DMS 273 (cell line): ENCODE measurements at regions not wholly inside any gene's neighbourhood (a gene's known extent, or its start where the extent isn't known, plus 50 kb on each side); places are given as distances from the start of the nearest gene placed in this dataset.
"Not testable (repeated sequence)": the region's sequence is repeated elsewhere in the genome, so short reads cannot be mapped to it uniquely, and the experiment has no call there.

Experiments
- DNase-seq: peaks from one replicate; lab custom pipeline; 2025; ENCODE audit not compliant: unreplicated experiment; lab: John Stamatoyannopoulos, UW

DNA sequence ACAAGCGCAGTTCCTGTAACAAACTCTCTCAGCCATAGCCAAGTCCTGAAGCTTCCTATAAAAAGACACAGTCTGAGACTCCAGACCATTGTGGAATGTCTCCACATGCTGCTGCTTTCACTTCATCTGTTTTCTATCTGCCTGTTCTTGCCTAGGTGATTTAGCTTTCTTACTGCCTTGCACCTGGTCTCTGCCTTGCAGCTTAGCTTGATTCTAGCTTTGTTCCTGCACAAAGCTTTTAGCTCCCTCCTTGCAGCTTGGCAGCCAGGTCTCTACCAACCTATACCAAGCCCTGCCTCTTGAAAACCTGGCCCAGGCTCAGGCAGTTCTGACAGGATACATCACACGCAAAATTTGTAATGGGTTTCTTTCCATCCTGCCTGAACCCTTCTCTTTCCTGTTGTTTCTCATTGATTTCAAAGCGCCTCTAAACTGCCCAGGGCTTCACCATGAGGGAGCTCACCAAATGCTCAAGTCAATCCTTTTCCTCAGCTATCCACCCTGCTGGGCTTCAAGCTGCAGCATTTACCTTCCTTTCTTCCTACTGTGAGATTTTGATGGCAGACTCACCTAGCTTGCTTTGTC is 941.3 kb upstream of the NXPH2 start:
- DNase-seq = no peak

DNA sequence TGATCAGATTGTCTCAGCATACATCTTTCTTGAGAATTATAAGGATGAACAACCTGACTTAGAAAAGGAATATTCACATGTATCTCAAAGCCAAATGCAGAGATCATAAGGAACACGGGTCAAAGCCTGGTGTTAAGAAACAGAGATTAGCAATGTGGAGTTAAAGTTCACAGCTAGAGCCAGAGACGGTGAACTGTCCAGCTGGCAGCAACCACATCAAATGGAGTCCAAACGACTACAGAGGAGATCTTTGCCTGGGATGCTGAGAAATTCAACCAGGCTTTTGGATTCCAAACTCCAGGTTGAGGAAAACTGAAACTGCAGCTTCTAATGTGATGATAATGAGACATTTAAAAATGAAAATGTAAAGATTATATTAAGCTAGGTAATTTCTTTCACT is 939.9 kb upstream of the NXPH2 start:
- DNase-seq = no peak

- no peak for DNase-seq
Observed at GRCh38 chr2:139704606-139705005, 924.4 kb upstream of the NXPH2 start.

DNA sequence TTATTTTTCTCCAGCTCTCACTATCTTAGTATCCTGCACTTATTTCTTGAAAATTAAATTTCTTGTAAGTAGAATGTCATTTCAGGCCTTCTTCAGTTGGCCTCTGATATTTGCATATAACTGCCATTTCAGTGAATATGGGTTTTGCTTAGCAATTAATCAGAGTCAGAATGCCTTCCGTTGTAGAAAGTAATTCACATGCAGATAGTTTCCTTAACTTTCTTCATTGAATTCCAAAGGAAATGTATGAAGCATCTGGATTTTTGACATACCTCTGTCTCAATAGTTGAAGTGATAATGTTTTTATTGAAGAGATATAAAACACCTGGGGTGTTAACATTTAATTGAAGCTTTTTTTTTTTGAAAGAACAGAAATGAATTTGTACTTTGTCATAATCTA is 914.1 kb upstream of the NXPH2 start:
- DNase-seq = no peak

GRCh38 chr2:139686205-139686604 is 906.0 kb upstream of the NXPH2 start:
- DNase-seq = no peak

- no peak for DNase-seq
Observed at GRCh38 chr2:139685090-139685983, 905.1 kb upstream of the NXPH2 start.

DNA sequence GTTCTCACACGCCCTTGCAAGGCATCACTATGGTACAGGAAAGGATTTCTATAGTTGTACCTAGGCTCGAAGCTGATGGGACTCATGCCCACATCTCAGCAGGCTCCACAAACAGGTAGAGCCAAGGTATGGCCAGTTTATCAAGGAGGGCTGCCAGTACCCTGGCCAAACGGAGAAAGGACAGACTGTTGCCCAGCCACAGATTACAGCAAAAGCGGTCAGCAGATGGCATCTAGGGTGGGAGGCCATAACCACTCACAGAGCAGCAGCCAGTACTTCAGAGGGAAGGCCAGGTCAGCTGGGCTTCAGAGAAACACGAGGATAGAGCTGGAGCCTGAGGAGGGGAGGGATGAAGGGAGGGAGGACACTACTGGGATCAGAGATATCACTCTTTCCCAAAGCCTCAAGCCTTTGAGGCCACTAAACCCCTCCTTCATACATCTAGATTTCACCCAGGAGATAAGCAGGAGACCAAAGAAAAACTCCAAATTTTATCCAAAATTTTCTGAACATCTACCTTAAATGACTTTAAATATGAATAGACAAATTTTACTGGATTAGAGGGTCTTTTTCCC is 904.2 kb upstream of the NXPH2 start:
- DNase-seq = no peak

DNA sequence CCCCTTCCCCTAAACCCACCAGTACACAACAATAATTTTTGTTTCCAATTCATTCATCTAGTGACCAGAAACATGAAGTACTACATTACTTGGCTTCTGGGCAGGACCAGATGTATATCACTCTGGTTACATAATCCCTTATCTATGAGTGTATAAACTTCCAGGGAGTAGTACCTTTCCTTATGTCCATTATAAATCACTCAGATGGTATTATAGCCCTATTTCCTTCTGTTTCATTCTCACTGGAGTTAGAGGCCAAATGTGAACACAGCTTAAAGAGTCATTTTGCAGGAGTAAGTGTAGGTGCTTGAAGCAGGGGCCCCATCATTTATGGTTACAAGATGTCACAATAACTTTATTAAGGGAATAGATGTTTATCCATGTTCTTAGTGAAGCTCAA is 894.4 kb upstream of the NXPH2 start:
- no peak for DNase-seq

GRCh38 chr2:139673447-139673846 is 893.3 kb upstream of the NXPH2 start:
- DNase-seq = not testable (repeated sequence)

- DNase-seq = no peak
Observed at GRCh38 chr2:139669675-139670074, 889.5 kb upstream of the NXPH2 start.

DNA sequence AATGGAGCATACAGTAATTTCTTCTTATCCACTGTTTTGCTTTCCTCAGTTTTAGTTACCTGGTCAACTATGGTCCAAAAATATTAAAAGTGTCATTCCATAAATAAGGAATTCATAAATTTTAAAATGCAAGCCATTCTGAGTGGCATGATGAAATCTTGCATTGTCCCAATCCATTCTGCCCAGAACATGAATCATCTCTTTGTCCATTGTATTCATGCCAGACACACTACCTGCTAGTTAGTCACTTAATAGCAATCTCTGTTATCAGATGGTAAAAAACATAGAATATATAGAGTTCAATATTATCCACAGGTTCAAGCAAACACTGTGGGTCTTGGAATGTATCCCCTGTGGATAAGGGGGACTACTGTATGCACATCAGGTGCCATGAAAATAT is 872.2 kb upstream of the NXPH2 start:
- no peak for DNase-seq

DNA sequence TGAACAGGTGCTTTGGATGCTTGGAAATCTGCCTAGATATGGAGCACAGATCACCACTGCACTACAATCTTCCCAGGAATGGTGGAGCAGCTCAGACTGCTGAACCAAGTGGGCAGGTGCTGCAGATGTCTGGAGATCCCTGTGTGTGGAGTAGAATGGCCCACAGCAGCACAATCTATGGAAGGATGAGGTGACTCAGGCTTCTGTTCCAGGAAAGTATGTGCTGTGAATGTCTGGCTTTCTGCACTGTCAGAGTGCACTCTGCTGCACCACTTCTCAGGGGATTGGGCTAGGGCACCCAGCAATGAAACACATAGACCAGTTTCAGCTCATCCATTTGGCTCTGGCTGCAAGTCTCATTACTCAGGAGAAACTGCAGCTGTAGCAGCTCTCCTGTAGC is 865.4 kb upstream of the NXPH2 start:
- DNase-seq = no peak

- DNase-seq = no peak
Observed at GRCh38 chr2:139643139-139643538, 862.9 kb upstream of the NXPH2 start.

DNA sequence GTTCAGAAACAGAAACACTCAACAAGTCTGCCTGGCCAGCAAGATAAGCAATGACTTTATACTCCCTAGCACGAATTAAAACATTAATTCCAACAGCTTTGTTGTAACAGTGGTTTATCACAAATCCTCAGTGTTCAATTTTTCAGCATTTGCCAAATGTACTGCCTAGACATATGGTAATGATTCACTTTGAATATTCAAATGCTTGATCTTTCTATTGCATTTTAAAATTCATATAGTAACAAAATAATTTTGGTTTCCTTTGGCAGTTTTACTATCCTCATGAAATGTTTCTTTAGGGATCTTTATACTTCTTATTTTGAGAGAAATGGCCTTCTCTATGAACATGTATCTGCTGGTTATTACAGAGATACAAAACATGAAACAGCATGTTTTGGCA is 851.8 kb upstream of the NXPH2 start:
- DNase-seq = no peak

DNA sequence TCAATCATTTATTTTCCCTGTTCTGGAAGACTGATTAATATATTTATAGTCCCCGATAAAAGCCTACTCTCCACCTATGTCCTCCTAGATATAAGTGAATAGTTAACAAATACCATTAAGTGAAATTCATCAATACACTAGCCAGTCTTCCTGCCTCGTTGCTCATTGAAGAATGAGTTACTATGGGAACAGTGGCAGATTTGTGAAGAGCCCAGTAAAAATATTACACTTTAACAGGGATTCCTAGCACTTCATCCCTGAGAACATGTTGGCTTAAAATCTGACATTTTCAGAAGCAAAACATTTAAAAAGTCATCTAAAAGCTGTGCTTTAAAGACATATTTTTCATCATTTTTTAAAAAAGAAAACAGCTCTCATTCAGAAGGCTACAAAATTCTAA is 848.7 kb upstream of the NXPH2 start:
- no peak for DNase-seq

DNA sequence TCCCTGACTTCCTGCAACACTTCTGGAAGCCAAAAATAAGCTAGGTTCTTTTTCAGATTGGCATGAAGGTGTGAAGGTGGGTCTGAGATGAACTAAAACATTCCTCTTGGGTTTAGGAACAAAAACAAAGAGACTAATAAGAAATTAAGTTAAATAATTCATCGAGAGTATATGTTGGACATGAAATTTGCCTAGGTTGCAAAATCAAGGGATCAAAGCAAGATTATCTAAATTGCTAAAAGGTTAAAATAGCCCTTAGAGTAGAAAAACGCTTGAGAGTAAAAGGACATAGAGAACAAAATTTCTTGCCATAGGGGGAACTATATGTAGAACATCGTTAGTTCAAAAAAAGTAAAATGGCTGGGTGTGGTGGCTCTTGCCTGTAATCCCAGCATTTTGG is 845.9 kb upstream of the NXPH2 start:
- DNase-seq = no peak

GRCh38 chr2:139622691-139623090 is 842.5 kb upstream of the NXPH2 start:
- DNase-seq = no peak

- no peak for DNase-seq
Observed at GRCh38 chr2:139617747-139618146, 837.6 kb upstream of the NXPH2 start.

DNA sequence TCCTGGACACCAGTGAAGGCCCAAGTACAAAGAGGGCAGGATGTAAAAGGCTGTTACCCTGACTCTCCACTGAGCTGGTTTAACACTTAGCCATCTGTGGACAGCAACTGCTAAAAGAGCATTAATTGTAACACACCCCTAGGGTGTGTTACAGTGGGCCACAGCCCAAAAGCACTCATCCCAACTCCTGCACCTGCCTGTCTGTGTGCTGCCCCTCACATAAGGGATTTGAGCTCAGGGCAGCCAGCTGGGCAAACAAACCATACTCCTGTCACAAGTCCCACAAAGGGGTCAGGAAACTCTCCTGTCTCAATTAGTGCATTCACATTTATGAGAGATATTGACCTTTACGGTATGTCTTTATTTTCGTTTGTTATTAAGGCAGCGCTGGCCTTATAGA is 833.1 kb upstream of the NXPH2 start:
- no peak for DNase-seq

GRCh38 chr2:139610512-139610911 is 830.3 kb upstream of the NXPH2 start:
- no peak for DNase-seq

- no peak for DNase-seq
Observed at GRCh38 chr2:139609109-139609508, 828.9 kb upstream of the NXPH2 start.

- DNase-seq = no peak
Observed at GRCh38 chr2:139605668-139606067, 825.5 kb upstream of the NXPH2 start.
